Loucy (cell line): ENCODE measurements at regions not wholly inside any gene's neighbourhood (a gene's known extent, or its start where the extent isn't known, plus 50 kb on each side); places are given as distances from the start of the nearest gene placed in this dataset.

Experiments
- CTCF ChIP-seq: fragments of 200-600 bp; sonication (generic); conservative IDR thresholded peaks from 2 replicates; pipeline ENCODE4 v1.5.1; 2014; ENCODE audit warnings: mild to moderate bottlenecking, antibody characterized with exemption, low read length
- EZH2phosphoT487 ChIP-seq: fragments of 200-600 bp; IDR thresholded peaks from 2 replicates; pipeline ENCODE4 v1.6.1; 2018; ENCODE audit warnings: antibody characterized with exemption, mild to moderate bottlenecking, moderate library complexity, borderline replicate concordance

- TF ChIP-seq CTCF (no peak), EZH2phosphoT487 (no peak)
These were observed 172.4 kb upstream of the PCDH9 start for GRCh38 chr13:67402546-67402945.
